HG03159 (cell line): ENCODE measurements at regions not wholly inside any gene's neighbourhood (a gene's known extent, or its start where the extent isn't known, plus 50 kb on each side); places are given as distances from the start of the nearest gene placed in this dataset.
A peak's percentile ranks its signal among the peaks of the same experiment; 100 is the strongest.

ENCODE experiments used
- ATAC-seq: cut with Tn5 transposase; IDR thresholded peaks from one replicate; pipeline ENCODE4 v1.9.1; 2021; ENCODE audit warnings: mild to moderate bottlenecking, moderate library complexity; ENCODE audit not compliant: unreplicated experiment

DNA sequence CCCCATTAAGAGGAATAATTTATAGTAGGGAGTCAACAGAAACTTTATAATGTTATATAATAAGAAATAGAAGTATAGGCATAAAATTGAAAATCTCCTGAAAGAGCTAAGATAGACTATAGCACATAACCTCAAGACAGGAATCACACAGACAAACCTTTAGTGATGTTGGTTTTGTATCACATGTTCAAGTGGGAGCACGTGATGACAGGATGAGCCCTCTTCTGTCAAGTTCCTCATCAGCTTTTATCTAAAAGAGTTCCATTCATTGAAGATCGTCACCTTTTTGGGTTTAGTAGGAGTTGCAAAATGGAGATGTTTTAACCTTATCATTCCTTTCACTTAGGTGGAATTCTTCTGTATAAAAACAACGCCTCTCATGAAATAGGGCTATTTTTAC is 127.0 kb downstream of the MCHR2 start:
- ATAC-seq, result no peak

DNA sequence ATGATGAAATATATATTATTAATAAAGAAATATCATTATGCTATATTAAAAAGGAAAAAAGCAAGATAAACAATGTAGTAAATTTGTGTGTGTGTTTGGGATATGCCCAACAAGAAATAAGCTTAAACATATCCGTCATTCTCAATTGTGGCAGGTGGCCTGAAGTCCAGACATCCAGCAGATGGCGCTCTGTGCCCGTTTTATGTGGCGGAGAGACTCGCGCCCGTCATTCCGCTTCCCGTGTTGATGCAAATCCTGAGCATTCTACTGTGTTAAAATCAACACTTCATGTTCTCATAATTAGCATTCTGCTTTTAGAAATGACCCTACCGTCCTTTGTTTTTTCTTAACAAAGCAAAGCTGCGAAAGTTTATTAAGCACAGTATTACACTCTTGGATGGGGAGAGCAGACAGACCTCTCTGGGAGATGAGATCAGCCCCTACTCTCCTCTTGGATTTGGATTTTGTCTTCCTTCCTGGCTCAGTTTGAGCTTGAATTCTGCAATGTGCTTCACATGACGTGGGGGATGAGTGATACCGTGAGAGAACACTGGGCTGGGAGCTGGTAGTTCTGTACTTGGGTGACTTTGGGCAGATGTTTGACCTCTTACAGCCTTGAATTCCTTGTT is 125.8 kb downstream of the MCHR2 start:
- peak; percentile 92 for ATAC-seq
